Ammon's horn (tissue), 1 donor: ENCODE measurements at regions not wholly inside any gene's neighbourhood (a gene's known extent, or its start where the extent isn't known, plus 50 kb on each side); places are given as distances from the start of the nearest gene placed in this dataset.

ENCODE experiments used
- DNase-seq: peaks from one replicate; pipeline ENCODE4 v3.0.0-alpha.2; 2016; ENCODE audit warnings: low spot score

DNA sequence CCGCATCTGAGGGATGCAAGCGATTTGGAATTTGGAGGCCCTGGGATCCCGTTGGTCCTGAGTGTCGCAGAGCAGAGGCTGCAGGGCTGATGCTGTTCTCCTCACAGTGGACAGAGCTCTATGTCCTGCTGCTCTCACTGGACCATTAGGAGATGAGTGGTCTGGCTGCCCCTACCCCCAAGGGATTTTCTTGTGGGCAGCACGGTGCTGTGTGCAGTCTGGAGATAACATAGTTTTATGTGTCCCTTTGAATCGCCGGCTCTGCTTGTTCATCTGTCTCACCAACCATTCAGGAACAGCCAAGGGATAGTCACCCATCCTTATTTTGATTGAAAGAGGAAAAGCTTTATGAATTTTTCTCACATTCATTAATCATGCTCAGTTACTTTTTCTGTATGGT is 49.9 kb downstream of the CHRM3 start:
- no peak for DNase-seq

DNA sequence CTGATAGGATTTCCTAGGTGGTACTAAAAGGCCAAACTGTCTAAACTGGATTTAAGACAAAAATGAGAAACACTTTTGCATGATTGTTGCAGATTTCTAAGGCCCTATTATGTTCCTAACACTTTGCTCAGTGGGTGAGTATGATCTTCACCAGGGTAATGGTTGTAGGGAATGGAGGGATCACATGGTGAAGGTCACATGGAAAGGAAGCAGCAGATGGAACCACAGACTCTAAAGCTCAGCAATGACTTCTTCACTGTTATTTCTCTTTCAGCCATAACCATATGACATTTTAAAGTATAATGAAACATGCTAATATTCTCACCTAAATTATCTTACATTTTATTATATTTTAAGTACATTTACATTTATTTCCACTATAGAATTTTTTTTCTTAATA is 51.5 kb downstream of the CHRM3 start:
- DNase-seq, result no peak

DNA sequence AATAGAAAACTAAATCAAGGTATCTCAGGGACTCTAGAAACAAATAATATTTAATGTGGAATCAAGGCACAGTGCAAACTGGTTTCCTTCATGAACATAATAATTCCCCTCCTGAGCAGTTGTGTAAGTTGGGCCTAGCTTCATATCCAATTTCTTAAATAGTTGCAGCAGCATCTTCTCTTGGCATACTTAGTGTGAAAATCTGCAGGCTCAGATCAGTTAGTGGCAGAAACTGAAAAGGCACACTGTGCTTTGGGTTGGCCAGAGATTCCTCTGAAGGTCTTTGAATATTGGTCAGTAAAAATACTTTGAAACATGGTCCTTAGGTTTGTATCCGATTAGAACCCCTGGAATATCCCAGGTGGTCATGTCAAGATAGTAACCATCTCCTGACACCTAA is 52.5 kb downstream of the CHRM3 start:
- no peak for DNase-seq

DNA sequence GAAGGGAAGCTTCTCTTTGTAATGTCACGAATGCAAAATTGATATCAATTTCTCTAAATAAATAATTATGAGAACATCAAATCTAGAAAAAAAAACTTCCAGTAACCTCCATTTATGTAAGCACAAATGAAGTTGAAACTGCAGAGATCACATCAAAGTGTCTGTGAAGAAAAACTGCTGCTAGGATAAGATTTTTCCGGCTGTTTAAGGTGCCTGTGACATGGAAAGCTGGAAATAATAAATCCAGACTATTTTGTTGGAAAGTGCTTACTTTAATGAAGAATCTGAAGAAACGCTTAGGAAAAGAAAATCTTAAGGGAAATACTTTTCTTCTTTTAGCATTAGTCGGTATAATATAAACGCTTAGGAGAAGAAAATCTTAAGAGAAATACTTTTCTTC is 57.0 kb downstream of the CHRM3 start:
- no peak for DNase-seq

DNA sequence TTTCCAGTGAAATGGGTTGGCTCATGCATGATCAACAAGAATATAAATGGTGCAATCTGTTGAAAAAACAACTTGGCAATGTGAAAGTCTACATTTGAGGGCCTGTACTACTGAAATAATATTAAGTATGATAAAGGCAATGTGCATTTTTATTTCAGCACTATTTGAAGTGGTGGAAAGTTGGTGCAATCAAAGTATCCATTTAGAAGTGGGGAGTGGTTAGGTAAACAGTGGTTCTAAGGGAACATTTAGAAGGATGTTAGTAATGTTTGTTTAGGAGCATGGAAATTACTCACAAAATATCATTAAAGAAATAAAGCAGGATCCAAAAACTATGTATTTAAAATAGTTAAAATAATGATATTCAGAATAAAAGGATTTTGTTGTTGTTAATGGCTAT is 60.2 kb downstream of the CHRM3 start:
- no peak for DNase-seq

DNA sequence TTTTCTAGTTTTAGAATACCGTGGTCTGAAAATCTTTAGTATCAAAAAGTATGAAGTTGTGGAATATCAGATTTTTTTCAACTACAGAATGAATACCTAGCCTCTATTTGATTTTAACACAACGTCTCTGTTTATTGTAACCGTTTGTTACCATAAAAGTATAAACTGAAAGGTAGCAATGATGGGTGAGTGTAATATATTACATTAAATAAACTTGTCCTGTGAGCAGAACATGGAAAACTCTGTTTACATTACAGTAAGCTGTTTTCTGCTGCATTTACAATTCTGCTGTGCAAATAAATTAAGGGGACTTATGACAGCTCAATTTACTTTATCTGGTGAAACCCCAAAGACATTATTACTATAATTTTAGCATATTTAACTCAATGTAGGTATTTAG is 62.5 kb downstream of the CHRM3 start:
- no peak for DNase-seq

DNA sequence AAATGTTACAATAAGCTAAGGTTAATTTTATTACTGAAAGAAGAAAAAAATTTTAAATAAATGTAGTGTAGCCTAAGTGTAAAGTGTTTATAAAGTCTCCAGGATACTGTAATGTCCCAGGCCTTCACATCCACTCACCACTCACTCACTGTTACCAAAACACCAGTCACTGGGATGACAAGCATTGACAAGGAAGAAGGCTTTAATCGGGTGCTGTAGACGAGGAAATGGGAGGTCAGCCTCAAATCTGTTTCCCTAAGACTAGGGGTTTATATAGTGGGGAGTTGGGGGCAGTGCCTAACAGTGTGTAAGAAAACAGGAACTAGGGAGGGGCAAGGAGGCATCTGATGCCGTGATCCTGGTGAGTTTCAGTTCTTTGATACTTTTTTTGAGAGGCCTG is 69.4 kb downstream of the CHRM3 start:
- DNase-seq, result no peak

DNA sequence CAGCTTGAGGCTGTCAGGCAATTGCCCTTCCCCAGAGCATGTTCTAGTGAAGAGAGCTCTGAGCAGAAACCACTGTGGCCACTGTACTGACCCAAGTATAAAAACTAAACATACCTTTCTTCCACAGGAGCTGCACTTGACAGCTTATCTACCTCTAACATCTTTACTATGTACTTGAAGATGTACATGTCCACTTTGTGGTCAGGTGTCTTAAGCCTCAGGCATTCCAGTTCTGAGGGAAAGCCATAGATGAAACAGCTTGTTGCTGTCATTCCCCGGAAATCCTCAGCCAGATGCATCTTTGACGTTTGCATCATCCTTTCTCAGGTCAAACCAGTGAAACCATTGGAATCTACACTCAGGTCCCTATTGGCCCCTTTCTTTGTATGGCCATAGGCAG is 70.4 kb downstream of the CHRM3 start:
- DNase-seq, result no peak

DNA sequence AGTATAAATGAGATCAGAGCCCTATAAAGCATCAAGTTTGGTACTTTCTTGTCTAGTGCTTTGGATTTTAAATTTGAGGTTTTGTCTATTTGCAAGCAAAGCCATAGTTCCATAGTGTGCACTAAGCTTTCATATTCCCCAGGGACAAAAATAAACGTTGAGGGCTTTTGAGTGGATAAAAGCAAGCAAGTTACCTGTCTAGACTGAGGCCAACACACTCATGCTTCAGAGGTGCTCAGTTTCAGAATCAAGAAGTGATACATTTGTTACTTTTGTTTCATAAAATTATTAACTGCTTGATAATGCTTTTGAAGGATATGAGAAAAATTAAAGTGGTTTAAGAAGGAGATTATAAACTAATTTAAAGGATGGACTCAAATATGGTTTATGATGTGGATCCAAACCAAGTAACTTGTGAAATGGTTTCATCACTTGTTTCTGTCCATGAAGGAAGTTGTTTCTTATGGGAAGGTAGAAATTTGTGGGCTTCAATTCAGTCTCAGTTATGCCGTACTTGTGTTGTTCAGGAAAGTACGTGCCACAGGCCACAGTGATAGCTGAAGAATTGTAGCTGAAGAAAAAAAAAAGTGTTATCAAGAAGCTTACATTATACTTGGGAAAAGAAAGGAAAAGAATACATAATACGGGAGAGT is 71.2 kb downstream of the CHRM3 start:
- DNase-seq, result no peak

DNA sequence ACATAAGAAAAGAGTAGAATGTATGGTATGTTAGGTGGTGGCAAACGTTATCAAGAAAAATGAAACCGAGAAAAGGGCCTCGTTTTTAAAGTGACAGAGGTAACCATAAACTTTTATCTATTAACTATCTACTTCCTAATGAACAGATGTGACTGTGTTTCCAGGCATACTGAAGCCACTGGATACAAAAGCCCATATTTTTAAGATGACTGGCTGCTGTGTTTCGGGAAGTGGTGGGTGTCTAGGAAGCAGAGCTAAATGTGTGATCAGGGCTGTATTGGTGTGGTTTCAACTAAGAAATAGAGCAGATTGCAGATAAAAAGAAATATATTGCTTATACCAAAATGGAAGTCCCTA is 71.8 kb downstream of the CHRM3 start:
- no peak for DNase-seq

DNA sequence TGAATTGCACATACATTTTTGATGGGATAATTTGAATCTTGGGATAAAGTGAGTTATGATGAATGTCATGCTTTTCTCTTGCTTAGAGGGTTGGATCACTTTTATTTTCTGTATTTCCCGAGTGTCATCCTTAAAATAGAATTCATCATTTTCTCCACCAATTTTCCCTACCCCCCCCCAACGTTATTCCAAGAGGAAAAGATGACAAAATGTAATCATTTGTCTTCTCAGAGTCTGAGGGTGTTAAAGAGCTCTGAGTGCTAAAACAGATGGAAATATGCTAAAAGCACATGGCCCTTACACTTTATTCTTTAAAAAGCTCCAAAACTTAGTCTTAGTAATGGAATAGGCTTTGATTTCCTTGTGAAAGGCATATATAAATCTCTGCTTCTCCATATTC is 81.4 kb downstream of the CHRM3 start:
- DNase-seq, result no peak

DNA sequence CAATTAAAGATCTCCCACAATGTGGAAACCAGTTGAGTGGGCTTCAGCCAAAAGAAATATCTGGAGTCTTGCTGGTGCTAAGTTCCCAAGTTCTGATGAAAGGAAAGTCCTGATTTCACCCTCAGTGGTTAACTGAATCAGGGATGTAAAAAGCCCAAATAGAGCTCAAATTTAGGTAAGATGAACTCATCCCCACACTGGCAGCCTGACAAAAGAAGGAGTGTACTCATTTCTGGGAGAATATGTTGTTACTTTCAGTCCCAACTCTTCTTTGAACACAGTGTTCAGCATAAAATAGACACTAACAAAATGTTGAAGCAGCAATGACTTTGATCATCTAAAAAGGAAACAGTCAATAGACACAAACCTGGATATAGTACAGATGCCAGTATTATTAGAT is 91.7 kb downstream of the CHRM3 start:
- DNase-seq, result no peak

DNA sequence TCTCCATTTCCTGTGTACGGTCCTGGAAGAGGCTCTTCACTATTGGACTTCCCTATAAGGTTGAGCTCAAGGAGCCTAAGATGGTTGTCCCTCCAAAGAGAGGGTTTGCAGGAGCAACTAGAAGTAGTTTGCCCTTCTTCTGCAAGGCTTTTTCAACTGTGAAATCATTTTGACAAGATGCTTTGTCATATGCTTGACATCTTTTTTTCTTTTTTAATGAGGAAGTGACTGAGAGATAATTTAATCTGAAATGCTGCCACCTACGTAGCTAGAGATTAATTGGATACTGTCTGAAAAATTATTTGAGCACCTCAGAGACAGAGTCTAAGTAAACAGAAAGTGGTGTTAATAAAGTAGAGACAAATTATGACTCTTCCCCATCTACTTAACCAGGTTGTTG is 97.0 kb downstream of the CHRM3 start:
- no peak for DNase-seq

DNA sequence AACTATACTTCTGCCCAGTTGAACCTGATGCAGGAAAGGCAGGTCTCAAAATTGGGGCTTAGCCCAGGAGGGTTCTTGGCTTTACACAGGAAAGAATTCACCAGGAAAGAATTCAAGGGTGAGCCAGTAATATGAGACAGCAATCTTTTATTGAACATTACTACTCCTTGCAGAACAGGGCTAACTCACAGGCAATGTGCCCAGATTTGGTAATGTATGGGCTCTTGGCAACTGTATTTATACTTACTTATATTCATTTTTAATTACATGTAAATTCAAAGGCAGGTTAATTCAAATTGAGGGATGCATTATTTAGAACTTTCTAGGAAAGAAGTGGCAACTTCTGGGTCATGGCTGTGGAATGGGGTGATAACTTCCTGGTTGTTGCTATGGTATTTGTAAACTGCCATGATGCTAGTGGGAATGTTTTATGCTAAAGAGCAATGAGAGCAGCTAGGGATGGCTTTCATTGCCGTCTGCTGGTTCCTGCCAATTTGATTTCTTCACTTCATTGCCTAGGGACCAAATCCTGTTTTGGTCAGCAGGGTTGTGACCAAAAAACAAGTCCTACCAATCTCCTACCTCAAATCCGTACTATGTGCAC is 107.5 kb downstream of the CHRM3 start:
- no peak for DNase-seq

DNA sequence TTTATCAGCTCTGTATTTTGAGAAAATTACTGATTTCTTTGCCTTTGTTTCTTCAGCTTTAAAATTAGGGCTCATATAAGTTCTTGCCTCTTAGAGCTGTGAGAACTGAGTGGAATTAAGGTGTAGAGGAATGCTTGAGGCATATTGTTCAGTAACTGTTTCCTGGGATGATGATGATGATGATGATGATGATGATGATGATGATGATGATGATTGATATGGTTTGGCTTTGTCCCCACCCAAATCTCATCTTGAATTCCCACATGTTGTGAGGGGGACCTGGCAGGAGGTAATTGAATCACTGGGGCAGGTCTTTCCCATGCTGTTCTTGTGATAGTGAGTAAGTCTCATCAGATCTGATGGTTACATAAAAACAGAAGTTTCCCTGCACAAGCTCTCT is 118.7 kb downstream of the CHRM3 start:
- DNase-seq, result no peak

DNA sequence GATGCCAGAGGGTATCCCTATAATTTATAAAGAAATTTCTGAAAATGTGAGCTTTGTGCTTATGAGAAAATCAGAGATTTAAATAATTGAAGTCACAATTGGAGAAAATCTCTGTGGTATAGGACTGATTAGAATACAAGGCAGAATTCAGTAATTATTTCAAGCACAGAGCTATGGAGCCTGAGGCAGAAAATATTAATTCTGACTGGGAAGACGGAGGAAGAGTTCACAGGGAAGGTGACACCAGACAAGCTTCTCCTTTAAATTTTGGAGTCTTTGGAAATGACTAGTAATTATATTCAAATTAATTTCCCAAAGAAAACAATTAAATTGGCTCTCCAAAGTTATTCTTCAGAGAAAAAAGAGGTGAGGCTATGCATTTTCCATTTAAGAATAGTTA is 121.5 kb downstream of the CHRM3 start:
- DNase-seq, result no peak

DNA sequence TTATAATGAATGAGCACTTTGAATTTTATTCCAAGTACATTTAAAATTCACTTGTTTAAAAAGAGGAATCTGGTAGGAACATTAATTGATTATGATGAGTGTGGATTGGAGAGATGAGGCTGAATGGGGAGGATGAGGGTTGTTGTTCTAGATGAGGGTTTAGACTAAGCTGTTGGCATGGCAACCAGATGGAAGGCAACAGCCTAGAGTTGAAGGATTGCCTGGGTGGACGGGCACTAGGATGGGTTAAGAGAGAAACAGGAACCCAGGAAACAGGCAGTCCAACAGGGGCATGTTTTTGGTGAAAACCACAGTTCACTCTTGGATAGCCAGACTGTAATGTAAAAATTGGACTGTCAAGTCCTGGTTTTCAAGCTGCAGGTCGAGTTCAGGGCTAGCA is 125.5 kb downstream of the CHRM3 start:
- peak; percentile 10 for DNase-seq

DNA sequence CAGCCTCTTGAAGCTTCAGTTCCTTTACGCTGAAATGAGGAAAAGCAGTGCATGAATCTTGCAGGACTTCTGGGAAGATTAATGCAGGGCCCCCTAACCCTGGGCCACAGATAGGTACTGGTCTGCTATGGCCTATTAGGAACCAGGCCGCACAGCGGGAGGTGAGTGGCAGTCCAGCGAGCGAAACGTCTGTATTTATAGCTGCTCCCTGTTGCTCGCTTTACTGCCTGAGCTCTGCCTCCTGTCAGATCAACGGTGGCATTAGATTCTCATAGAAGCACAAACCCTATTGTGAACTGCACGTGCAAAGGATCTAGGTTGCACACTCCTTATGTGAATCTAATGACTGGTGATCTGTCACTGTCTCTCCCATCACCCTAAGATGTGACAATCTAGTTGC is 130.2 kb downstream of the CHRM3 start:
- no peak for DNase-seq

DNA sequence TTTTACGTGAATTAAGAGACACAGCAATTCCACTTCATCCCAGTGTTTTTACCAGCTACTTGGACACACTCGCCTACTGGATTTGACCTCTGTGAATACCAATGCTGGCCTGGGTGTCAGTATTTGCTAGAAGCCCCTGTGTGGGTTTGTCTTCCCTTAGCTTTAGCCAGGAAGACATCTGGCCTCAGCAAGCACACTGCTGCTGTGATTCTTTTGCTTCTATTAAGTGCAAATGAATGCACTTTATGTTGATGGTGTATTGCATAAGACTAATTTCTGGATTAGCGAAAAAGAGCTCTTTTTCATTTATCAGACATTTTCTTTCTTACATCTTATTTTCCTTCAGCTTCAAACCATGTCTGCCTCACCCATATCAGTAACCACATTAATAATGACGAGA is 140.0 kb downstream of the CHRM3 start:
- DNase-seq, result no peak

DNA sequence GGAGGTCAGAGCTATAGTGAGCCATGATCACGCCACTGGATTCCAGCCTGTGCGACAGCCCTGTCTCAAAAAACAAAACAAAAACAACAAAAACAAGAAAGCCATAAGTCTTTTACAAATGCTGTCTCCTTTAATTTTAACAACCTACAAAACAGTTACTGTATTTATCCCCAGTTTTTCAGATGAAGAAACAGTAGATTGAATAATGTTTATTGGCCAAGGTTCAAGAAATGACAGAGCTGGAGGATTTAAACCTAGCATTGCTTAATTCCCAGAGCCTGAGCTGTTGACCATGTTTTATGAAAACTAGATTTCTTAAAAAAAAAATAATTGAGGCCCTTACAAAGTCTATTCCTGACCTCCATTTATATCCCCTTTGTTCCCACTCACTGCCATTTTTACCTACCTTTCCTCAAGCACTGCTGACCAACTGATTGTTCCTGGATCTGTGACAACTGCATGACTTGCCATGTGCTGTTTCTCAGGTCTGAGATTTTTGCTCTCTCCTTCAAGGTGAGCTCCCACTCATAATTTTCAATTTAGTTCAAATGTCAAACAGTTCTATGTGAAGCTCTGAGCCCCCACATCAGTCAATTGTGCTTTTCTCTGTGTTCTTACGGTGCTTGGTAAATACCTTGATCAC is 140.8 kb downstream of the CHRM3 start:
- DNase-seq, result no peak

DNA sequence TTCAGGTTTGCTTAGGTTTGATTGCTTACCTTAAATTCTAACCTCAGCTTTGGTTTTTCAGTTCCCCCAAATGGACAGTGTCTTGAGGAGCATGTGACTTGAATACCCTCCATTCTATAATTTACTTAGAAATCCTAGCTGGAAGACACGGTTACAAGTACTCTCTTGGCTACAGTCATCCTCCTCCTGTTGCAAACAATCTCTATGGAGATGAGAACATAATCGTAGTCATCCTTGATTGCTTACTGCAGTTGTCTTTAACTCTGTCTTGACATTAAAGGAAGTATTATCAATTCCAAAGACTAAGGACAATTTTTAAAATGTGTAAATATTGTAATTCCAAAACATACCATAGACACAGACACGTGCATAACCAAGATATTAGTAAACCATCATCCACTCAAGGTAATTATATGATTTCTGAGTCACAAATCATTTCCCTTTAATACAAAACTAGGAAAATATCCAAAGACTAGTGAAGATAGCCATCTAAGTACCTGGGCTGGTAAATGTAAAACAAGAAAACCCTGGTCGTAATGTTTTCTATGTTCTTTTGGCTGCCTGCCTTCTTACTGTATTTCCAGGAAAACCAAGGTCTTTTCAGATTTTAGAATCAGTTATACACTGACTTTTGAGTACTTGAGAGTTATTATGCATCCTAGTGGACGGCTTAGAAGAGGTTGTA is 149.9 kb downstream of the CHRM3 start:
- DNase-seq, result no peak

DNA sequence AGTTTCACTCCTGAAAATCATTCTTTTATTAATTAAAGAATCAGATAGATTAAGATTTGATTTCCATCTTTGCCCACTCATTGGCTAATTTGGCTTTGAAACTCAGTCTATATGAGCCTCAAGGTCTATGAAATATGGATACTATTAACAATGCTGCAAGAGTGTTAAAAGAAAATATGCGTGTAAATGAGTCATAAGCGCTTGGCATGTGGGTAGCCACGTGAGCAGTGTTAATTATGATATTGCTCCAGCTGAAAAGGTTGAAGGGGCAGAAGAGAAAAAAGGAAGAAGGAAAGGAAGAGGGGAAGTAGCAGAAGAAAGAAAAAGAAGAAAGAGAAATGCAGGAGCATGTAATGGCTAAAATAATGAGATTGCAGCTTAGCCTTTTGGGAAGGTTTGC is 151.4 kb downstream of the CHRM3 start:
- no peak for DNase-seq

DNA sequence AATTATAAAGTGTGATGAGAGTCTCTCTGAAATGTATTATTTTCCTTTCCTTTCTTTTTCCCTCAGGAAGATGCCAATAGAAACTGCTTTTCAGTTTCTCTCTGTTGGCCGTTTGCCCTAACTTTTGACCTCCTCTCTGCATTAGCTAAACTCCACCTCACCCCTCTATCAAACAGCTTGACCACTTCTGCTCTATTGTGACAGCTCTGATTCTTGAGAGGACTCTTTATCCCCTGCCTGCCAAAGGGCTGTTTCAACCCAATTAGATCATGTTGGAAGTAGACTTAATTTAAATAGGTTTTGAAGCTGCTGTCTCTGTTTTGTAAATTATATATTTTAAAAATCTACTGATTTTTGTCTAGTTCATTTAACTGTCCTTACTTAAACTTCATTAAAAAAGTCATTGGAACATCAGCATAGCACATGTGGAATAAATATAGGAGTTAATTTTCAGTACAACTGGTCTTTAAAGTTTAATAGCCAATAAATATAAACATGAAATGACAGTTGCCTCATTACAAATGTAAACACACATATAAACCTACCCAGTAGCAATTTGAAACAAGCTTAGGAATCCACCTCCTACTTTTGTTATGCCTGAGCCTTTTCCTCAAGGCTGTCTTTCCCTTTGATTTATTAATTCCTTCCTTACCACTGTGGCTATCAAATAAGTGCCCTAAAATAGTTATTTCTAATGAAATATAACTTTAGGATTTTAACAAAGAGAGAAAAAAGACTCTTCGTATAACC is 152.0 kb downstream of the CHRM3 start:
- no peak for DNase-seq
